OCI-LY7 (cell line): ENCODE measurements at regions not wholly inside any gene's neighbourhood (a gene's known extent, or its start where the extent isn't known, plus 50 kb on each side); places are given as distances from the start of the nearest gene placed in this dataset.

Source experiments
- EZH2phosphoT487 ChIP-seq: fragments of 200-600 bp; sonication (generic); IDR thresholded peaks from 2 replicates; pipeline ENCODE4 v1.6.1; 2018; ENCODE audit warnings: low read depth, borderline replicate concordance, mild to moderate bottlenecking, mixed run types, antibody characterized with exemption, low read length, moderate library complexity, mixed read lengths
- TF ChIP-seq, protein P1 (sequence below): fragments of 200-600 bp; sonication (generic); conservative IDR thresholded peaks from 2 replicates; pipeline ENCODE4 v1.5.1; 2014; ENCODE audit warnings: mild to moderate bottlenecking, antibody characterized with exemption, low read length, moderate library complexity, mixed read lengths

DNA sequence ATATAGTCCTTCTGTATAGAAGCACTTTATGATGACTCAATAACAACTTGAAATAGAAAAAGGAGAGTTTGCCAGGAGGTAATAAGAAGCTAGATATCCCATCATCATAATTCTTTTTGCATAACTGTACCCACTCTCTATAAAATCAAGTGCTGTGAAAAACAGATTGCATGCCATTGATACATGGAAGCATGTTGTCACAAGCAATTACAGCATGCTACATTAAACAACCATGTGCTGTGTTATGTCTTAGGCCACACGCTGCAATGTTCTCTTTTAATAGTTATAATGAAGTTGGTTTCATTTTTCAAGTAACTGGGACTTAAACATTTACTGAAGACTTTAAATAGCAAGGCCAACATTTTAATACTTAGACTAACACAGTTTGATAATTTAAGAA, 264.2 kb downstream of the RPRM start:
- TF ChIP-seq, protein P1, sequence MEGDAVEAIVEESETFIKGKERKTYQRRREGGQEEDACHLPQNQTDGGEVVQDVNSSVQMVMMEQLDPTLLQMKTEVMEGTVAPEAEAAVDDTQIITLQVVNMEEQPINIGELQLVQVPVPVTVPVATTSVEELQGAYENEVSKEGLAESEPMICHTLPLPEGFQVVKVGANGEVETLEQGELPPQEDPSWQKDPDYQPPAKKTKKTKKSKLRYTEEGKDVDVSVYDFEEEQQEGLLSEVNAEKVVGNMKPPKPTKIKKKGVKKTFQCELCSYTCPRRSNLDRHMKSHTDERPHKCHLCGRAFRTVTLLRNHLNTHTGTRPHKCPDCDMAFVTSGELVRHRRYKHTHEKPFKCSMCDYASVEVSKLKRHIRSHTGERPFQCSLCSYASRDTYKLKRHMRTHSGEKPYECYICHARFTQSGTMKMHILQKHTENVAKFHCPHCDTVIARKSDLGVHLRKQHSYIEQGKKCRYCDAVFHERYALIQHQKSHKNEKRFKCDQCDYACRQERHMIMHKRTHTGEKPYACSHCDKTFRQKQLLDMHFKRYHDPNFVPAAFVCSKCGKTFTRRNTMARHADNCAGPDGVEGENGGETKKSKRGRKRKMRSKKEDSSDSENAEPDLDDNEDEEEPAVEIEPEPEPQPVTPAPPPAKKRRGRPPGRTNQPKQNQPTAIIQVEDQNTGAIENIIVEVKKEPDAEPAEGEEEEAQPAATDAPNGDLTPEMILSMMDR: no peak
- TF ChIP-seq EZH2phosphoT487: no peak
